Omental fat pad (tissue), 3 donors: ENCODE measurements at regions not wholly inside any gene's neighbourhood (a gene's known extent, or its start where the extent isn't known, plus 50 kb on each side); places are given as distances from the start of the nearest gene placed in this dataset.
"Not testable (repeated sequence)": the region's sequence is repeated elsewhere in the genome, so short reads cannot be mapped to it uniquely, and the experiment has no call there.

Source experiments
- ATAC-seq: fragments of 150-250 bp; one replicate; pipeline ENCODE4 v1.9.1; 2016; ENCODE audit warnings: mild to moderate bottlenecking, moderate library complexity; ENCODE audit not compliant: low FRiP score
- DNase-seq: peaks from one replicate; pipeline ENCODE4 v3.0.0-alpha.2; 2019; ENCODE audit warnings: low spot score
- CTCF ChIP-seq, 3 donors: fragments of 450-650 bp; IDR thresholded peaks; one replicate each; pipeline ENCODE4 v1.5.1; 2016 to 2017; ENCODE audit warnings: antibody characterized with exemption in 3 of 3, mild to moderate bottlenecking in 3 of 3, moderate library complexity in 2 of 3

DNA sequence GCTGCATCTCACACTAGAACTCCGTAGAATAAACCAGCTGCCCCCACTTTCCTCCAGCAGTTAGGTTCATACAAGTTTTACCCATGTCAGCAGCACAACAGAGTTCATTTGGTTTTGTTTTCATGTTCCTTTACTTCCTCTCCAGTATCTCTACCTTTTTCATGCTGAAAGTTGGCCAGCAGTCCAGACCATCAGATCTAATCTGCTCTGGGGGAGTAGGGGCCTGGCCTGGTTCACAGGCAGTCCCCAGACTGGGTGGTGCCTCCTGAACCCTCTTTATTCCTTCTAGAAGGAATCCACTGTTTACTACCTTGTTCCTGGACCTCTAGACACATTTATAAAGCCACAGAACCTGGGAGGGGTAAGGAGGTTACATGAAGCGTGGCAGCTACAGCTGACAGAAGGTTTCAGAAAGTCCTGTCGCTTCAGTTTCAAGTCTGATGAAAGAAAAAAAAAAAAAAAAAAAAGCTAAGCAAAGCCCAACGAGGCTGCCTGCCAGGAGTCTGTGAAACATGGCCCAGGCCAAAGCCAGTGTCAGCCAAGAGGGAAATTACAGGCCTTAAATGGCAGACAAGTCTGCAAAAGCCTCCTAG is 184.6 kb upstream of the JUN start:
- ATAC-seq (peak; percentile 61), DNase-seq (no peak)
- TF ChIP-seq CTCF (IDR thresholded peaks at IDR 0.05): no peak

GRCh38 chr1:58969176-58969575 is 185.3 kb upstream of the JUN start:
- DNase-seq, ATAC-seq: not testable (repeated sequence)

GRCh38 chr1:58971629-58972140 is 187.8 kb upstream of the JUN start:
- DNase-seq: no peak
- no peak for TF ChIP-seq CTCF (IDR thresholded peaks at IDR 0.05)
- ATAC-seq: peak; percentile 39

DNA sequence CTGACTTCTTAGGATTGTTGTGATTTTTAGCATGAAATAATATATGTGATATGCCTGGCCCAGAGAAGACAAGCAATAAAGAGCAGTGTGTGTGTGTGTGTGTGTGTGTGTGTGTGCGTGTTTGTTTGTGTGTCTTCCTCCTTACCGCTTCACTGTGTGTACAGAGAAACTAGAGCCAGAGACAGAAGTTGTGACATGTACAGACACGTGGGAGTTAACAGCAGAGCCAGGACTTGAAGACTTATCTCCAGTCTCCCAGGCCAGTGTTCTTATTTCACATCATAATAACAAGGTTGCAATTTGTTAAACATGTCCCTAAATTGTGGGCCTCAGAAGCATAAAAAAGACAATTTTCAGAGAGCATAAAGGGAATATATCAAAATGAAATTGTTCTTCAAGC is 192.0 kb upstream of the JUN start:
- ATAC-seq: no peak
- TF ChIP-seq CTCF (IDR thresholded peaks at IDR 0.05): no peak

DNA sequence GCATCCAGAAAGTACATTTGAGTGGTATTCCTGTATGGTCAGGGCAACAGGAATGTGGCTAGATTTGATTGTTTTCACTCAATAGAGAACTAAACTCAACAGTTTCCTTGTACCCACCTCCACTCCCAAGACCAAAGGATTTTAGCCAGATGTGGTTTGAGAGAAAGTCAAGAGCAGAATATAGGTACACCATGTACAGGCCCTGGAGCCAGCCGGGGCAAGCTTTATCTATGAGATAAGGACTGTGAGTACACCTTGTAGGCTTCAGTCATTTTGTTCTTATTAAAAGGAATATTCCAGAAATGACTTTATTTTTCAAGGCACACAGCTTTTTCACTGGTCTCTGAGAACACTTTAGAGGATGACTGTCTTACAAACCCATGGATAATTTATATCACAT is 192.4 kb upstream of the JUN start:
- no peak for TF ChIP-seq CTCF (IDR thresholded peaks at IDR 0.05)
- DNase-seq (no peak), ATAC-seq (no peak)

More for the DNA sequence above, 192.0 kb upstream of the JUN start:
- no peak for DNase-seq

DNA sequence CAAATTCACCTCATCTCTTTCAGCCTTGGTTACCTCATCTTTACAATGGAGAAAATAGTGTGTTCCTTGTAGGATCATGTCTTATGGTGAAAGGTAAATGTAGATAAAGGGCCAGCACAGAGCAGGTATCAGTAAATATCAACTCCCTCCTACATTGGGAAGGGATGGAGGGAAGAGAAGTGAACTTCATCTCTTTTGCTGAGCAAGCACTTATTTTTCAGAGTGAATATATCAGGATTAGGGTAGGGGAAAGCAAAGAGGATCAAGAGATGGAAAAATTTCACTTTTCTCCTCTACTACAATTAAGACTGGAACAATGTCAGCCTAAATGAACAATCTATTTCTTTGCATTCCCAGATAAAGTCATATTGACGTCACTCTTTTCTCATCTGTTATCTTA is 193.8 kb upstream of the JUN start:
- TF ChIP-seq CTCF (IDR thresholded peaks at IDR 0.05): no peak
- ATAC-seq (no peak), DNase-seq (no peak)

GRCh38 chr1:58978096-58978495 is 194.2 kb upstream of the JUN start:
- DNase-seq (no peak), ATAC-seq (no peak)
- no peak for TF ChIP-seq CTCF (IDR thresholded peaks at IDR 0.05)
